ENCODE measurements at regions not wholly inside any gene's neighbourhood (a gene's known extent, or its start where the extent isn't known, plus 50 kb on each side); places are given as distances from the start of the nearest gene placed in this dataset.

DNA sequence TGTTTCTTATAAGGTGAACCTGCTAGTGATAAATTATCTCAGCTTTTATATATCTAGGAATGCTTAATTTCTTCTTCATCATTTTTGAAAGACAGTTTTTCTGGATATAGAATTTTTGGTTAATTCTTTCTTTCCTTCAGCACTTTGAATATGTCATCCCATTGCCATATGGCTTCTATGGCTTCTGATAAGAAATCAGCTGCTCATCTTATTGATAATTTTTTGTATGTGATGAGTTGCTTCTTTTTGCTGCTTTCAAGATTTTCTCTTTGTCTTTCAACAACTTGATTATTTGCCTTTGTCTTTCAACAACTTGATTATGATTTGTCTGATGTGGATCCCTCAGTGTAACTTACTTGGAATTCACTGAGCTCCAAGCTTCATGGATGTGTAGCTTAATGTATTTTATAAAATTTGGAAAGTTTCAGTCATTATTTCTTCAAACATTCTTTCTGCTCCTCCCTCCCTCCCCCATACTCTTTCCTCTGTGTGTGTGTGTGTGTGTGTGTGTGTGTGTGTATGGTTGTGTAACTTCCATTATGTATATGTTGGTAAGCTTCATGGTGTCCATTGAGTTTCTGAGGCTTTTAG lies 243.9 kb downstream of the TLE1 start:
- H3K27ac ChIP-seq, result no peak overlapping the region
- intact Hi-C loops (cut with DNase I), result no loop called here
- no peaks in the 10 kb centered on the region for H3K4me1 ChIP-seq
- H3K4me3 ChIP-seq, result no peak overlapping the region
- H3K27me3 ChIP-seq, result no peaks in the 10 kb centered on the region
- H3K9me3 ChIP-seq, result peaks cover 0 to 56% (median 21%) of the 10 kb centered on the region in 12 donors
- TF ChIP-seq POLR2A (IDR thresholded peaks at IDR 0.05), result no peak
- TF ChIP-seq, protein P1, sequence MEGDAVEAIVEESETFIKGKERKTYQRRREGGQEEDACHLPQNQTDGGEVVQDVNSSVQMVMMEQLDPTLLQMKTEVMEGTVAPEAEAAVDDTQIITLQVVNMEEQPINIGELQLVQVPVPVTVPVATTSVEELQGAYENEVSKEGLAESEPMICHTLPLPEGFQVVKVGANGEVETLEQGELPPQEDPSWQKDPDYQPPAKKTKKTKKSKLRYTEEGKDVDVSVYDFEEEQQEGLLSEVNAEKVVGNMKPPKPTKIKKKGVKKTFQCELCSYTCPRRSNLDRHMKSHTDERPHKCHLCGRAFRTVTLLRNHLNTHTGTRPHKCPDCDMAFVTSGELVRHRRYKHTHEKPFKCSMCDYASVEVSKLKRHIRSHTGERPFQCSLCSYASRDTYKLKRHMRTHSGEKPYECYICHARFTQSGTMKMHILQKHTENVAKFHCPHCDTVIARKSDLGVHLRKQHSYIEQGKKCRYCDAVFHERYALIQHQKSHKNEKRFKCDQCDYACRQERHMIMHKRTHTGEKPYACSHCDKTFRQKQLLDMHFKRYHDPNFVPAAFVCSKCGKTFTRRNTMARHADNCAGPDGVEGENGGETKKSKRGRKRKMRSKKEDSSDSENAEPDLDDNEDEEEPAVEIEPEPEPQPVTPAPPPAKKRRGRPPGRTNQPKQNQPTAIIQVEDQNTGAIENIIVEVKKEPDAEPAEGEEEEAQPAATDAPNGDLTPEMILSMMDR (IDR thresholded peaks at IDR 0.05), result no peak
- DNase-seq, result no peak
- ATAC-seq, result no peak
- no peaks in the 10 kb centered on the region for H3K36me3 ChIP-seq

DNA sequence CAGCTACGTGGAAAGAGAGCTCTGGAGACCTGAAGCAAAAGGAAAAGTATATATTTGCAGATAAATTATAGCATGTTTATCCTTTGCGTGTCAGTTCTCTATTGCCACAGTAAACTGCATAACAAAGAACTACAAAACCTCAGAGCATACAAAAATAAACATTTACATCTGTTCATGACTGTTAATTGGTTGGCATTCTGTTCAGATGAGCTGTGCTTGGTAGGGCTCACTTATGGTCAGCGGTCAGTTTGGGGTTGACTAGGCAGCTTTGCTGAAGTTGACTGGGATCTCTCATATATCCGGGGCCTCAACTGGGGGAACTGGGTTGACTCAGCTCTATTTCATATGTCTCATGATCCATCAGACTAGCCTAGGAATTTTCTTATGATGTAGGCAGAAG lies 257.7 kb downstream of the TLE1 start:
- Histone ChIP-seq H3K9me3 (peaks cover 0 to 27% (median 14%) of the 10 kb centered on the region in 12 donors), H3K27me3 (no peaks in the 10 kb centered on the region), H3K4me3 (no peak overlapping the region), H3K27ac (no peak overlapping the region), H3K36me3 (no peaks in the 10 kb centered on the region), H3K4me1 (peaks cover 0 to 12% (median 0%) of the 10 kb centered on the region in 12 donors)
- WGBS, 4 donors, result 68 to 83% (median 73%) methylated on average over 4 of the region's 4 CpGs
- TF ChIP-seq, protein P1 (IDR thresholded peaks at IDR 0.05), result no peak
- no peak for TF ChIP-seq POLR2A (IDR thresholded peaks at IDR 0.05)
- ATAC-seq, result no peak
- intact Hi-C loops (cut with DNase I), result no loop called here
- DNase-seq, result no peak

DNA sequence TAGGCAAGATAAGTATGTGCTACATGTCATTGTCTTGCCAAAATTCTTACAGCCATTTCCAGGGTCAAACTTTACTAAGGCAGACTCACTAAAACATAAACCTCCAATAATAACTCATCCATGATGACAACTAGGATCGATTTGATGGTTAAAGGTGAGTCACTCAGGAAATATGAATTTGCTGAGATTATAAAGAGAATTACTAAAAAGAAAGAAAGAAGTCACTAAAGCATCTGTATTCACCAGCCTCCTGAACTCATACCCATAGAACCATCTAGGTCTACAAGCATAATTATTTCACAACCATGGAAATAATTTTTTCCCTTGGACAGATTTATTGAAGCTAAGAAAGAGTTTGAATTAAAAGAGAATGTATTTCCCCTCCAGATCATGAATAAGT lies 258.6 kb downstream of the TLE1 start:
- Histone ChIP-seq H3K27me3 (no peaks in the 10 kb centered on the region), H3K36me3 (no peaks in the 10 kb centered on the region), H3K9me3 (peaks cover 0 to 31% (median 14%) of the 10 kb centered on the region in 12 donors), H3K27ac (no peak overlapping the region), H3K4me1 (peaks cover 0 to 12% (median 0%) of the 10 kb centered on the region in 12 donors), H3K4me3 (no peak overlapping the region)
- intact Hi-C loops (cut with DNase I), result no loop called here
- ATAC-seq (no peak), DNase-seq (no peak)
- 47 to 53% (median 48%) methylated on average over 1 of the region's 1 CpG for WGBS, 4 donors
- TF ChIP-seq POLR2A (IDR thresholded peaks at IDR 0.05), result no peak
- TF ChIP-seq, protein P1 (IDR thresholded peaks at IDR 0.05), result no peak

DNA sequence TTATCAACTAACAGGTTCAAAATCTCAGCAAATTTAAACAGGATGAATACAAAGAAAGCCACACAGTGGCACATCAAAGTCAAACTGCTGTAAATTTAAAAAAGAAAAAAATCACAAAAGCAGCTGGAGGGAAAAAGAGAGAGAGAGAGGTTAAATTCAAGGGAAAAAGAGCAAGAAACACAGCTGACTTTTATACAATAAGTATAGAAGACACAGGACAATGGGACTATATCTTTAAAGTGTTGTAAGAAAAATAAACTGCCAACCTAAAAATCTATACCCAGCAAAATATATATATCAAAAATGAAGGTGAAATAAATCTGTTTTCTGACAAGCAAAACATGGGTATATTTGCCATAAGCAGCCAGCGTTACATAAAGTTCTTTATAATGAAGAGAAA lies 261.5 kb downstream of the TLE1 start:
- no peaks in the 10 kb centered on the region for H3K36me3 ChIP-seq
- H3K27me3 ChIP-seq, result no peaks in the 10 kb centered on the region
- WGBS, 4 donors, result 96 to 100% (median 97%) methylated on average over 1 of the region's 1 CpG
- peaks cover 0 to 40% (median 14%) of the 10 kb centered on the region in 12 donors for H3K9me3 ChIP-seq
- no peak overlapping the region for H3K4me3 ChIP-seq
- intact Hi-C loops (cut with DNase I), result loop anchor here in 1 of 10 donors (5.0 kb wide), 1 partner anchor 36 kb away; no protein-coding TSS in a partner anchor
- DNase-seq (no peak), ATAC-seq (no peak)
- TF ChIP-seq POLR2A (IDR thresholded peaks at IDR 0.05), result no peak
- TF ChIP-seq, protein P1 (IDR thresholded peaks at IDR 0.05), result no peak
- no peak overlapping the region for H3K27ac ChIP-seq
- peaks cover 0 to 12% (median 1%) of the 10 kb centered on the region in 12 donors for H3K4me1 ChIP-seq
